Memory B cell (primary cell): ENCODE measurements at regions not wholly inside any gene's neighbourhood (a gene's known extent, or its start where the extent isn't known, plus 50 kb on each side); places are given as distances from the start of the nearest gene placed in this dataset.

Experiments used
- ATAC-seq: fragments of 150-1000 bp; cut with Tn5 transposase; 2 replicates; pipeline ENCODE4 v1.10.0; 2021; ENCODE audit warnings: low read depth, mild to moderate bottlenecking, moderate library complexity
- DNase-seq, 2 donors: peaks; one replicate each; pipeline ENCODE4 v3.0.0; 2022; ENCODE audit warnings: low spot score in 2 of 2
- H3K27ac Mint-ChIP-seq: one replicate; pipeline ENCODE4 v1.8.0; 2022; ENCODE audit warnings: mild to moderate bottlenecking, moderate library complexity, mixed read lengths
- H3K27me3 Mint-ChIP-seq: one replicate; pipeline ENCODE4 v1.8.0; 2022; ENCODE audit warnings: mixed read lengths
- H3K36me3 Mint-ChIP-seq: one replicate; pipeline ENCODE4 v1.8.0; 2022; ENCODE audit warnings: mild to moderate bottlenecking, mixed read lengths
- H3K4me1 Mint-ChIP-seq: one replicate; pipeline ENCODE4 v1.8.0; 2022; ENCODE audit warnings: mixed read lengths
- H3K4me3 Mint-ChIP-seq: one replicate; pipeline ENCODE4 v1.8.0; 2022; ENCODE audit warnings: mild to moderate bottlenecking, moderate library complexity, mixed read lengths
- H3K9me3 Mint-ChIP-seq: one replicate; pipeline ENCODE4 v1.8.0; 2022; ENCODE audit warnings: mixed read lengths

GRCh38 chr1:217273866-217274265, 357.0 kb downstream of the GPATCH2 start:
- Mint-ChIP-seq H3K27me3 (no peaks in the 10 kb centered on the region), H3K4me3 (no peak overlapping the region), H3K9me3 (no peaks in the 10 kb centered on the region), H3K36me3 (no peaks in the 10 kb centered on the region), H3K4me1 (no peaks in the 10 kb centered on the region), H3K27ac (no peak overlapping the region)
- no peak for DNase-seq
- ATAC-seq, result no peak

GRCh38 chr1:217272385-217272784, 358.5 kb downstream of the GPATCH2 start:
- Mint-ChIP-seq H3K4me1 (no peaks in the 10 kb centered on the region), H3K36me3 (no peaks in the 10 kb centered on the region), H3K4me3 (no peak overlapping the region), H3K27ac (no peak overlapping the region), H3K27me3 (no peaks in the 10 kb centered on the region), H3K9me3 (no peaks in the 10 kb centered on the region)
- ATAC-seq (no peak), DNase-seq (no peak)

- Mint-ChIP-seq H3K27me3 (no peaks in the 10 kb centered on the region), H3K4me3 (no peak overlapping the region), H3K36me3 (no peaks in the 10 kb centered on the region), H3K9me3 (peaks cover under 1% of the 10 kb centered on the region), H3K27ac (no peak overlapping the region), H3K4me1 (no peaks in the 10 kb centered on the region)
- no peak for ATAC-seq
- no peak for DNase-seq
These were observed 360.8 kb downstream of the GPATCH2 start for GRCh38 chr1:217270101-217270500.

GRCh38 chr1:217268058-217268457, 362.8 kb downstream of the GPATCH2 start:
- DNase-seq (no peak), ATAC-seq (no peak)
- H3K36me3 Mint-ChIP-seq, result no peaks in the 10 kb centered on the region
- H3K27ac Mint-ChIP-seq, result no peak overlapping the region
- peaks cover 2% of the 10 kb centered on the region for H3K9me3 Mint-ChIP-seq
- H3K4me1 Mint-ChIP-seq, result no peaks in the 10 kb centered on the region
- no peaks in the 10 kb centered on the region for H3K27me3 Mint-ChIP-seq
- no peak overlapping the region for H3K4me3 Mint-ChIP-seq

GRCh38 chr1:217261636-217262035, 369.3 kb downstream of the GPATCH2 start:
- H3K36me3 Mint-ChIP-seq, result no peaks in the 10 kb centered on the region
- ATAC-seq, result no peak
- DNase-seq, result no peak
- H3K4me3 Mint-ChIP-seq, result no peak overlapping the region
- H3K9me3 Mint-ChIP-seq, result peaks cover 3% of the 10 kb centered on the region
- no peaks in the 10 kb centered on the region for H3K4me1 Mint-ChIP-seq
- H3K27me3 Mint-ChIP-seq, result no peaks in the 10 kb centered on the region
- H3K27ac Mint-ChIP-seq, result no peak overlapping the region

GRCh38 chr1:217260676-217261075, 370.2 kb downstream of the GPATCH2 start:
- H3K4me3 Mint-ChIP-seq, result no peak overlapping the region
- no peak overlapping the region for H3K27ac Mint-ChIP-seq
- DNase-seq, result no peak
- no peak for ATAC-seq
- H3K4me1 Mint-ChIP-seq, result no peaks in the 10 kb centered on the region
- peaks cover 3% of the 10 kb centered on the region for H3K9me3 Mint-ChIP-seq
- H3K36me3 Mint-ChIP-seq, result no peaks in the 10 kb centered on the region
- H3K27me3 Mint-ChIP-seq, result no peaks in the 10 kb centered on the region

GRCh38 chr1:217253985-217254384, 376.9 kb downstream of the GPATCH2 start:
- DNase-seq (no peak), ATAC-seq (no peak)
- no peak overlapping the region for H3K27ac Mint-ChIP-seq
- H3K4me3 Mint-ChIP-seq, result no peak overlapping the region
- H3K27me3 Mint-ChIP-seq, result peaks cover 2% of the 10 kb centered on the region
- no peaks in the 10 kb centered on the region for H3K4me1 Mint-ChIP-seq
- no peaks in the 10 kb centered on the region for H3K36me3 Mint-ChIP-seq
- peaks cover 1% of the 10 kb centered on the region for H3K9me3 Mint-ChIP-seq

- H3K36me3 Mint-ChIP-seq, result no peaks in the 10 kb centered on the region
- no peak overlapping the region for H3K4me3 Mint-ChIP-seq
- no peak for ATAC-seq
- no peak overlapping the region for H3K27ac Mint-ChIP-seq
- peaks cover 2% of the 10 kb centered on the region for H3K27me3 Mint-ChIP-seq
- DNase-seq, result no peak
- peaks cover 1% of the 10 kb centered on the region for H3K9me3 Mint-ChIP-seq
- H3K4me1 Mint-ChIP-seq, result no peaks in the 10 kb centered on the region
These were observed 377.5 kb downstream of the GPATCH2 start for GRCh38 chr1:217253351-217253750.

GRCh38 chr1:217251121-217251520, 379.8 kb downstream of the GPATCH2 start:
- Mint-ChIP-seq H3K4me1 (no peaks in the 10 kb centered on the region), H3K27me3 (peaks cover 2% of the 10 kb centered on the region)

GRCh38 chr1:217249857-217250256, 381.0 kb downstream of the GPATCH2 start:
- Mint-ChIP-seq H3K27me3 (peaks cover 2% of the 10 kb centered on the region), H3K27ac (no peak overlapping the region), H3K4me3 (no peak overlapping the region), H3K4me1 (no peaks in the 10 kb centered on the region), H3K9me3 (peaks cover 1% of the 10 kb centered on the region), H3K36me3 (no peaks in the 10 kb centered on the region)
- DNase-seq (no peak), ATAC-seq (no peak)

More at GRCh38 chr1:217251121-217251520, 379.8 kb downstream of the GPATCH2 start:
- no peak overlapping the region for H3K4me3 Mint-ChIP-seq
- ATAC-seq (no peak), DNase-seq (no peak)
- H3K27ac Mint-ChIP-seq, result no peak overlapping the region
- H3K36me3 Mint-ChIP-seq, result no peaks in the 10 kb centered on the region
- peaks cover 1% of the 10 kb centered on the region for H3K9me3 Mint-ChIP-seq

- no peak for ATAC-seq
- H3K4me3 Mint-ChIP-seq, result no peak overlapping the region
- no peaks in the 10 kb centered on the region for H3K9me3 Mint-ChIP-seq
- DNase-seq, result no peak
- H3K36me3 Mint-ChIP-seq, result no peaks in the 10 kb centered on the region
- peaks cover 1% of the 10 kb centered on the region for H3K27me3 Mint-ChIP-seq
- H3K27ac Mint-ChIP-seq, result no peak overlapping the region
- no peaks in the 10 kb centered on the region for H3K4me1 Mint-ChIP-seq
These were observed 385.9 kb downstream of the GPATCH2 start for GRCh38 chr1:217244971-217245370.

GRCh38 chr1:217240656-217241055, 390.2 kb downstream of the GPATCH2 start:
- Mint-ChIP-seq H3K27me3 (peaks cover 1% of the 10 kb centered on the region), H3K9me3 (peaks cover 2% of the 10 kb centered on the region), H3K27ac (no peak overlapping the region), H3K36me3 (no peaks in the 10 kb centered on the region), H3K4me1 (no peaks in the 10 kb centered on the region), H3K4me3 (no peak overlapping the region)
- ATAC-seq, result no peak
- no peak for DNase-seq

GRCh38 chr1:217238945-217239344, 391.9 kb downstream of the GPATCH2 start:
- Mint-ChIP-seq H3K36me3 (no peaks in the 10 kb centered on the region), H3K9me3 (peaks cover 2% of the 10 kb centered on the region), H3K27ac (no peak overlapping the region), H3K4me3 (no peak overlapping the region), H3K27me3 (peaks cover 1% of the 10 kb centered on the region), H3K4me1 (no peaks in the 10 kb centered on the region)
- no peak for DNase-seq
- ATAC-seq, result no peak

- Mint-ChIP-seq H3K36me3 (no peaks in the 10 kb centered on the region), H3K4me3 (no peak overlapping the region), H3K27ac (no peak overlapping the region), H3K27me3 (peaks cover 1% of the 10 kb centered on the region), H3K4me1 (no peaks in the 10 kb centered on the region), H3K9me3 (peaks cover 6% of the 10 kb centered on the region)
- no peak for DNase-seq
- no peak for ATAC-seq
These were observed 400.5 kb downstream of the GPATCH2 start for GRCh38 chr1:217230412-217230811.

- Mint-ChIP-seq H3K36me3 (no peaks in the 10 kb centered on the region), H3K4me1 (no peaks in the 10 kb centered on the region), H3K27me3 (peaks cover 1% of the 10 kb centered on the region), H3K9me3 (peaks cover 5% of the 10 kb centered on the region), H3K4me3 (no peak overlapping the region), H3K27ac (no peak overlapping the region)
- DNase-seq, result no peak
- no peak for ATAC-seq
These were observed 402.2 kb downstream of the GPATCH2 start for GRCh38 chr1:217228689-217229088.
